Suppressor macrophage treated with lipopolysaccharide for 4 hours (primary cell): ENCODE measurements at regions not wholly inside any gene's neighbourhood (a gene's known extent, or its start where the extent isn't known, plus 50 kb on each side); places are given as distances from the start of the nearest gene placed in this dataset.
A peak's percentile ranks its signal among the peaks of the same experiment; 100 is the strongest.
"Not testable (repeated sequence)": the region's sequence is repeated elsewhere in the genome, so short reads cannot be mapped to it uniquely, and the experiment has no call there.

Experiments
- DNase-seq: peaks from one replicate; pipeline ENCODE4 v3.0.0-alpha.2; 2020

GRCh38 chr3:150238995-150239619, 169.0 kb upstream of the TSC22D2 start:
- no peak for DNase-seq

GRCh38 chr3:150238048-150238802, 169.9 kb upstream of the TSC22D2 start:
- no peak for DNase-seq

- DNase-seq: no peak
Observed at GRCh38 chr3:150237490-150237889, 170.6 kb upstream of the TSC22D2 start.

GRCh38 chr3:150236316-150237082, 171.6 kb upstream of the TSC22D2 start:
- DNase-seq: no peak

- no peak for DNase-seq
Observed at GRCh38 chr3:150235799-150236198, 172.3 kb upstream of the TSC22D2 start.

- no peak for DNase-seq
Observed at GRCh38 chr3:150232992-150233451, 175.1 kb upstream of the TSC22D2 start.

GRCh38 chr3:150230037-150230436, 178.1 kb upstream of the TSC22D2 start:
- DNase-seq: no peak

GRCh38 chr3:150228626-150229025, 179.5 kb upstream of the TSC22D2 start:
- not testable (repeated sequence) for DNase-seq

- peak; percentile 82 for DNase-seq
Observed at GRCh38 chr3:150227839-150228238, 180.3 kb upstream of the TSC22D2 start.

GRCh38 chr3:150225986-150226385, 182.1 kb upstream of the TSC22D2 start:
- no peak for DNase-seq

GRCh38 chr3:150223558-150223957, 184.5 kb upstream of the TSC22D2 start:
- DNase-seq: peak; percentile 17

GRCh38 chr3:150222691-150223489, 185.2 kb upstream of the TSC22D2 start:
- DNase-seq: no peak

- DNase-seq: no peak
Observed at GRCh38 chr3:150221904-150222523, 186.1 kb upstream of the TSC22D2 start.

GRCh38 chr3:150220799-150221198, 187.3 kb upstream of the TSC22D2 start:
- DNase-seq: no peak

GRCh38 chr3:150220041-150220440, 188.1 kb upstream of the TSC22D2 start:
- peak; percentile 28 for DNase-seq

- DNase-seq: no peak
Observed at GRCh38 chr3:150218841-150219240, 189.3 kb upstream of the TSC22D2 start.

GRCh38 chr3:150218236-150218635, 189.9 kb upstream of the TSC22D2 start:
- no peak for DNase-seq

- DNase-seq: no peak
Observed at GRCh38 chr3:150217691-150218090, 190.4 kb upstream of the TSC22D2 start.

- DNase-seq: no peak
Observed at GRCh38 chr3:150216866-150217600, 191.1 kb upstream of the TSC22D2 start.

GRCh38 chr3:150216041-150216811, 191.9 kb upstream of the TSC22D2 start:
- DNase-seq: no peak

GRCh38 chr3:150215616-150216015, 192.5 kb upstream of the TSC22D2 start:
- no peak for DNase-seq
